ENCODE measurements at regions not wholly inside any gene's neighbourhood (a gene's known extent, or its start where the extent isn't known, plus 50 kb on each side); places are given as distances from the start of the nearest gene placed in this dataset.

DNA sequence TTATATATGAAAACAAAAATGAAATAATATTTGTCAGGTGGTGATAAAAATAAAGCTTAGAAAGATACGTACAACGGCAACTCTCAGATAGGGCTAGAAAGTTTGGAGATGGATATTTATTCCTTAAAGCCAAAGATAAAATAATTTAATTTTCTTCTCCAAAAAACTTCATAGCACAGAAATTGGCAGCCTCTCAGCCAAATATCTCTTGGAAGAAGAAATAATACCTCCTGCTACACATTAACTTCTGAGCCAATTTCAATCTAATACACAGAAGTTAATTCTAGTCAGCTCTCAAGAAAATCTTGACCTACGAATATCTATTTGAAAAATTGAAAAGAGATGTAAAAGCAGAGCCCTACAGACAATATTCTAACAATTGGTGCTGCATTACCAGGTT lies 122.4 kb downstream of the TES start:
- DNase-seq: no peak
- H3K36me3 ChIP-seq: no peaks in the 10 kb centered on the region
- TF ChIP-seq, protein P1, sequence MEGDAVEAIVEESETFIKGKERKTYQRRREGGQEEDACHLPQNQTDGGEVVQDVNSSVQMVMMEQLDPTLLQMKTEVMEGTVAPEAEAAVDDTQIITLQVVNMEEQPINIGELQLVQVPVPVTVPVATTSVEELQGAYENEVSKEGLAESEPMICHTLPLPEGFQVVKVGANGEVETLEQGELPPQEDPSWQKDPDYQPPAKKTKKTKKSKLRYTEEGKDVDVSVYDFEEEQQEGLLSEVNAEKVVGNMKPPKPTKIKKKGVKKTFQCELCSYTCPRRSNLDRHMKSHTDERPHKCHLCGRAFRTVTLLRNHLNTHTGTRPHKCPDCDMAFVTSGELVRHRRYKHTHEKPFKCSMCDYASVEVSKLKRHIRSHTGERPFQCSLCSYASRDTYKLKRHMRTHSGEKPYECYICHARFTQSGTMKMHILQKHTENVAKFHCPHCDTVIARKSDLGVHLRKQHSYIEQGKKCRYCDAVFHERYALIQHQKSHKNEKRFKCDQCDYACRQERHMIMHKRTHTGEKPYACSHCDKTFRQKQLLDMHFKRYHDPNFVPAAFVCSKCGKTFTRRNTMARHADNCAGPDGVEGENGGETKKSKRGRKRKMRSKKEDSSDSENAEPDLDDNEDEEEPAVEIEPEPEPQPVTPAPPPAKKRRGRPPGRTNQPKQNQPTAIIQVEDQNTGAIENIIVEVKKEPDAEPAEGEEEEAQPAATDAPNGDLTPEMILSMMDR (IDR thresholded peaks at IDR 0.05): no peak
- peaks cover 0 to 38% (median 17%) of the 10 kb centered on the region in 4 donors for H3K4me1 ChIP-seq
- intact Hi-C loops (cut with DNase I; ENCODE audit: low total_unique reads): no loop called here
- no peaks in the 10 kb centered on the region for H3K9me3 ChIP-seq
- no peaks in the 10 kb centered on the region for H3K27me3 ChIP-seq
- H3K27ac ChIP-seq: no peak overlapping the region
- no peak overlapping the region for H3K4me3 ChIP-seq

DNA sequence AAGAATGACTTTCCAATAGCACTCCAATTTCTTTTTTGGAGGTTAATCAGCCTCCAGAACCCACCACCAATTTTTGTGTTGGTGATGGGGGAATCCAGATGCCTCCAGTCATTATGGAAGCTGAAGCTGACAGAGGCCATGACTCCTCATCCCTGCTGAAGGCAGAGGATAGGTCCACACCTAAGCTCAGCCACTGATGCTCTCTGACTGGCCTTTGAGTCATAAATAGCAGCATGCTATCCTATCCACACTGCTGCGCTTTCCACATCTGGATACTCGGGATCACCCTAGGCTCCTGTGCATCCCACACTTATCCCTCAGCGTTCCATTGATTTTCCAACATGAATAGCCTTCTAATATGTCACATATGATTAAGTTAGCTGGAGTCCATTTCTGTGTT lies 124.2 kb downstream of the TES start:
- peaks cover 0 to 30% (median 15%) of the 10 kb centered on the region in 4 donors for H3K4me1 ChIP-seq
- H3K9me3 ChIP-seq: no peaks in the 10 kb centered on the region
- H3K27ac ChIP-seq: no peak overlapping the region
- H3K4me3 ChIP-seq: no peak overlapping the region
- intact Hi-C loops (cut with DNase I; ENCODE audit: low total_unique reads): no loop called here
- DNase-seq: no peak
- no peaks in the 10 kb centered on the region for H3K27me3 ChIP-seq
- H3K36me3 ChIP-seq: no peaks in the 10 kb centered on the region
- TF ChIP-seq, protein P1 (IDR thresholded peaks at IDR 0.05): no peak

DNA sequence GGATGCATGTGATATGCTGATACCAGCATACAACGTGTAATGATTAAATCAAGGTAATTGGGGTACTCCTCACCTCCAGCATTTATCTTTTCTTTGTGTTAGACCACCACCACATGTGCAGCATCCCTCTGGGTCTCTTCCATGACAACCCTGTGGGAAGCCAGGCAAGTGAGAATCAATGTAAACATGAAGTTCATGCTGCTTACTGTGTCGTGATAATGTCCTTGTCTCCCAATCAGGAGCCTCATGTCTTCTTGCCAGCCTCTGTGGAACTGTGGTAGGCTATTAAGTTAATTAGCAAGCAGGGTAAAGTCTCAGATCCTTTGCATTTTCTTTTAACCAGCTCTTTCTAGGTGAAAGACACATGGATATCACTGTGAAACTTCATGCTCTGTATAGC lies 126.7 kb downstream of the TES start:
- intact Hi-C loops (cut with DNase I; ENCODE audit: low total_unique reads): no loop called here
- H3K27me3 ChIP-seq: no peaks in the 10 kb centered on the region

GRCh38 chr7:116337800-116338199 lies 127.5 kb downstream of the TES start:
- Histone ChIP-seq H3K9me3 (no peaks in the 10 kb centered on the region), H3K4me3 (no peak overlapping the region), H3K4me1 (peaks cover 0 to 33% (median 16%) of the 10 kb centered on the region in 4 donors), H3K27ac (no peak overlapping the region), H3K27me3 (no peaks in the 10 kb centered on the region), H3K36me3 (no peaks in the 10 kb centered on the region)
- TF ChIP-seq, protein P1 (IDR thresholded peaks at IDR 0.05): no peak
- intact Hi-C loops (cut with DNase I; ENCODE audit: low total_unique reads): no loop called here
- DNase-seq: no peak

More for the DNA sequence above, 126.7 kb downstream of the TES start:
- TF ChIP-seq, protein P1 (IDR thresholded peaks at IDR 0.05): no peak
- Histone ChIP-seq H3K9me3 (no peaks in the 10 kb centered on the region), H3K4me1 (peaks cover 0 to 30% (median 16%) of the 10 kb centered on the region in 4 donors), H3K36me3 (no peaks in the 10 kb centered on the region), H3K4me3 (no peak overlapping the region), H3K27ac (no peak overlapping the region)
- no peak for DNase-seq

- peaks cover 0 to 8% (median 0%) of the 10 kb centered on the region in 3 donors for H3K9me3 ChIP-seq
- DNase-seq: no peak
- no peaks in the 10 kb centered on the region for H3K27me3 ChIP-seq
- H3K4me3 ChIP-seq: no peak overlapping the region
- intact Hi-C loops (cut with DNase I; ENCODE audit: low total_unique reads): no loop called here
- TF ChIP-seq, protein P1 (IDR thresholded peaks at IDR 0.05): no peak
- peaks cover 0 to 33% (median 16%) of the 10 kb centered on the region in 4 donors for H3K4me1 ChIP-seq
- peak overlapping the region; percentile 54 to 58 for H3K27ac ChIP-seq
- H3K36me3 ChIP-seq: no peaks in the 10 kb centered on the region
Measured at GRCh38 chr7:116339564-116339963, 129.2 kb downstream of the TES start.

Data from tibial artery (tissue), 4 donors.